AG04449 (cell line): ENCODE measurements at regions not wholly inside any gene's neighbourhood (a gene's known extent, or its start where the extent isn't known, plus 50 kb on each side); places are given as distances from the start of the nearest gene placed in this dataset.
"Not testable (repeated sequence)": the region's sequence is repeated elsewhere in the genome, so short reads cannot be mapped to it uniquely, and the experiment has no call there.

Source experiments
- CTCF ChIA-PET: fragments of 350-600 bp; formaldehyde crosslinking; extraction: SDS; loops from one replicate; lab custom pipeline; 2021; ENCODE audit warnings: antibody characterized with exemption; lab: Yijun Ruan, JAX
- POLR2A ChIA-PET: fragments of 400-600, 350-600 bp; formaldehyde crosslinking; extraction: SDS; loops from one replicate; lab custom pipeline; 2020; ENCODE audit warnings: antibody characterized with exemption, inconsistent platforms; lab: Yijun Ruan, JAX
- DNase-seq: peaks from one replicate; pipeline ENCODE4 v3.0.0-alpha.2; 2010; ENCODE audit warnings: low read depth, low spot score
- H3K4me3 ChIP-seq: 2 replicates; pipeline ENCODE4 v1.5.1; 2011; ENCODE audit warnings: low read depth, mild to moderate bottlenecking, control low read depth, low read length
- TF ChIP-seq, protein P1 (sequence below): IDR thresholded peaks from one replicate; pipeline ENCODE4 v1.5.1; 2011; ENCODE audit warnings: mild to moderate bottlenecking, moderate library complexity, low read length, control low read depth, inconsistent platforms; ENCODE audit not compliant: insufficient read depth; ENCODE audit errors: missing control alignments

DNA sequence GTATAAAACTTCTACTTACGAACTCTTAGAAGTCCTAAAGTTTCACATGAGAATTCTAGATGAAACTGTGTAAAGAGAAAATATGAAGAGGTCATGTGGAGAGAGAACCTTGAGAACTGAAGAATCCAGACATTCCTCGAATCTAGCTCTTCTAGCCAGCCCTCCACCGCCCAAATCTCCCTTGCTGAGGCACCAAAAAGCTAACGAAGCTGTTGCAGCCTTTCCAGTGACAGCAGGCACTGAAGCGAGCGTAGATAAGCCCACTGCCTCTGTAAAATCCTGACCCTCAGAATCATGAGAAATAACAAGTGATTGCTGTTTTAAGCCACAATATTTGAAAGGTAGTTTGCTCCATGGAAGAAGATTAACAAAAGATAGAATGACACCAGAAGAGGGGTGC, 134.0 kb downstream of the GOLGA6L6 start:
- TF ChIP-seq, protein P1, sequence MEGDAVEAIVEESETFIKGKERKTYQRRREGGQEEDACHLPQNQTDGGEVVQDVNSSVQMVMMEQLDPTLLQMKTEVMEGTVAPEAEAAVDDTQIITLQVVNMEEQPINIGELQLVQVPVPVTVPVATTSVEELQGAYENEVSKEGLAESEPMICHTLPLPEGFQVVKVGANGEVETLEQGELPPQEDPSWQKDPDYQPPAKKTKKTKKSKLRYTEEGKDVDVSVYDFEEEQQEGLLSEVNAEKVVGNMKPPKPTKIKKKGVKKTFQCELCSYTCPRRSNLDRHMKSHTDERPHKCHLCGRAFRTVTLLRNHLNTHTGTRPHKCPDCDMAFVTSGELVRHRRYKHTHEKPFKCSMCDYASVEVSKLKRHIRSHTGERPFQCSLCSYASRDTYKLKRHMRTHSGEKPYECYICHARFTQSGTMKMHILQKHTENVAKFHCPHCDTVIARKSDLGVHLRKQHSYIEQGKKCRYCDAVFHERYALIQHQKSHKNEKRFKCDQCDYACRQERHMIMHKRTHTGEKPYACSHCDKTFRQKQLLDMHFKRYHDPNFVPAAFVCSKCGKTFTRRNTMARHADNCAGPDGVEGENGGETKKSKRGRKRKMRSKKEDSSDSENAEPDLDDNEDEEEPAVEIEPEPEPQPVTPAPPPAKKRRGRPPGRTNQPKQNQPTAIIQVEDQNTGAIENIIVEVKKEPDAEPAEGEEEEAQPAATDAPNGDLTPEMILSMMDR, result no peak
- ChIA-PET POLR2A (no interaction called here), CTCF (no interaction called here)
- H3K4me3 ChIP-seq, result no peak overlapping the region
- DNase-seq, result no peak

DNA sequence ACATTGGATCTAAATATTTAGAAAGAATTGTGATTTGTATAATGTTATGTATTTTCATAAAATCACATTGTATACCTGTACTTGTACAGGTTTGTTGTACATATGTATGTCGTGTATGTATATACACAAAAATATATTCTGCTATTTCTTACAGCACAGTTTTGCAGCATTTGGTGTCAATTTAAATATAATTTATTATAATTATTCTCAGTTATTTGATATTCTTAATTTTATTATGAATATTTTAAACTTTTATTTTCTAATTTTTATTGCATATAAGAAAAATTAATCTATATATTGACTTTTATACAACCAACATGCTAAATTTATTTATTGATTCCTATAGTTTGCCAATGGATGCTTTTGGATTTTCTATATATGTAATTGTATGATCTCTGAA, 137.0 kb downstream of the GOLGA6L6 start:
- CTCF ChIA-PET, H3K4me3 ChIP-seq, DNase-seq, POLR2A ChIA-PET: not testable (repeated sequence)

DNA sequence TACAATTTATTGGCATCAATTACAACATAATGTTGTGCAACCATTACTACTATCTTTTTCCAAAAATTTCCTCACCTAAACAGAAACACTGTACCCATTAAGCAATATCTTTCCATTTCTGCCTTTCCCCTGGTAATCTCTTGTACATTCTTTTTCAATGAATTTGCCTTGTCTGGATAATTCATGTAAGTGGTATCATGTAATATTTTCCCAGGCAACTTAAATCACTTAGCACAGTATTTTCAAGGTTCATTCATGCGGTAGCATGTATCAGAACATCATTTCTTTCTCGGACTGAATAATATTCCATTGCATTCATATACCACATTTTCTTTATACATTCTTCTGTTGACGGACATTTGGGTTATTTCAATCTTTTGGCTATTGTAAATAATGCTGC, 139.0 kb downstream of the GOLGA6L6 start:
- POLR2A ChIA-PET, DNase-seq, CTCF ChIA-PET, H3K4me3 ChIP-seq: not testable (repeated sequence)

DNA sequence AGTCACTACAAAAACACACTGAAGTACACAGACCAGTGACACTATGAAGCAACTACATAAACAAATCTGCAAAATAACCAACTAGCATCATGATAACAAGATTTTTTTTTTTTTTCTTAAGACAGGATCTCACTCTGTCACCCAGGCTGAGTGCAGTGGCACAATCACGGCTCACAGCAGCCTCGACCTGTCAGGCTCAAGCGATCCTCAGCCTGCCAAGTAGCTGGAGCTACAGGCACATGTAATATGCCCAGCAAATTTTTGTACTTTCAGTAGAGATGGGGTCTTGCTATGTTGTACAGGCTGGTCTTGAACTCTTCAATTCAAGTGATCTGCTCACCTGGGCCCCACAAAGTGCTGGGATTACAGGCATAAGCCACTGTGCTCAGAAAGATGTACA, 140.5 kb downstream of the GOLGA6L6 start:
- POLR2A ChIA-PET, DNase-seq, CTCF ChIA-PET, H3K4me3 ChIP-seq: not testable (repeated sequence)

DNA sequence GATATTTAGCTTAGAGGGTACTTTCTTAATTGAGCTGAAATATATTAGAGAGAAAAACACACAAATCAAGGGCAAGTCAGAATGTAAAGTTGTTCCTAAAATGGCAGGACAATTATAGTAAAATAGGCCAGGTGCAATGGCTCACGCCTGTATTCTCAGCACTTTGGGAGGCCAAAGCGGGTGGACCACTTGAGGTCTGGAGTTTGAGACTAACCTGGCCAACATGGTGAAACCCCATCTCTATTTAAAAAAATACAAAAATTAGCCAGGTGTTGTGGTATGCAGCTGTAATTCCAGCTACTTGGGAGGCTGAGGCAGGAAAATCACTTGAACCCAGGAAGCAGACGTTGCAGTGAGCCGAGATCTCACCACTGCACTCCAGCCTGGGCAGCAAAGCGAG, 142.9 kb downstream of the GOLGA6L6 start:
- DNase-seq, POLR2A ChIA-PET, CTCF ChIA-PET, H3K4me3 ChIP-seq: not testable (repeated sequence)

DNA sequence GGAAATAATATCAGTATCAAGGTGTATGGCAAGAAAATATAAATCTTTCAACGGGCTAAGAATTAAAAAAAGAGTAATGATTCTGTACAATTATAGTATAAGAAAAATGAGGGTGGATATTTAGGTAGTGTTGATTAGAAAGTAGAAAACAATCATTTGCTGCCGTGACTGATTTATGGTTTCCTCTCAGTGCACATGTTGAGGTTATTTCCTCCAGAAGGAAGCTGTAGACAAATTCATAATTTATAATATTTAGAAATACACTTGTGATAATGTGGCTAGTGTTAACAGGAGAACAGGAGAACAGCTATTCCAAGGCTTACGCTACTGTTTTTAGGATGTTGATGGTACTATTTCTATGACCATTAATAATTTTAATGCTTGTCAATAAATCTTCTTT, 153.4 kb downstream of the GOLGA6L6 start:
- H3K4me3 ChIP-seq, CTCF ChIA-PET, POLR2A ChIA-PET, DNase-seq: not testable (repeated sequence)

DNA sequence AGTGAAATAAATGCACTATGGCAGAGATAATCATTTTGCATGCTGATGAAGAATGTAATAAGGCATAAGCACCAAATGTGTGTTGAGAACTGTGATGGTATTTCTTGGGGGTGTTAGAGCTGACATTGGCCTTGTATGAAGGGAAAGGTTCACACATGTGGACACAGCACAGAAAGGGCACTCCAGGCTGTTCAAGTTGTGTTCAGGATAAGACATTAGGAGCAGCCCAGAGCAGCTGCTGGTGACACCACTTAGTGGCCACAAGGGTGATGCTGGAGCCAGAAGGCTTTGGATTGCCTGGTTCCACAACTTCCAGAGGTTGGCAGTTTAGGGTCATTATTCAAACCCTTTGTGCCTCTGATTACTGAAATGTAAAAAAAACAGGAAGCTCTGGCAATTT, 155.4 kb downstream of the GOLGA6L6 start:
- CTCF ChIA-PET, result no interaction called here
- no peak for DNase-seq
- TF ChIP-seq, protein P1, result no peak
- no peak overlapping the region for H3K4me3 ChIP-seq
- POLR2A ChIA-PET, result no interaction called here

DNA sequence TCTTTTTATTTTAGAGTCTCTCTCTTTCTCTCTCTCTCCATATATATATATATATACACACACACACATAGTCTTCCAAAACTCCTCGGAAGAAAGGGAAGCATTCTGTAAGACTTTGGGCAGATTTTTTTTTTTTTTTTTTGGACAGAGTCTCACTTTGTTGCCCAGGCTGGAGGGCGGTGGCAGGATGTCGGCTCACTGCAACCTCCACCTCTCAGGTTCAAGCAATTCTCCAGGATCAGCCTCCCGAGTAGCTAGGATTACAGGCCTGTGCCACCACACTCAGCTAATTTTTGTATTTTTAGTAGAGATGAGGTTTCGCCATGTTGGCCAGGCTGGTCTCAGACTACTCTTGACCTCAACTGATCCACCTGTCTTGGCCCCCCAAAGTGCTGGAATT, 161.4 kb downstream of the GOLGA6L6 start:
- POLR2A ChIA-PET, DNase-seq: not testable (repeated sequence)

DNA sequence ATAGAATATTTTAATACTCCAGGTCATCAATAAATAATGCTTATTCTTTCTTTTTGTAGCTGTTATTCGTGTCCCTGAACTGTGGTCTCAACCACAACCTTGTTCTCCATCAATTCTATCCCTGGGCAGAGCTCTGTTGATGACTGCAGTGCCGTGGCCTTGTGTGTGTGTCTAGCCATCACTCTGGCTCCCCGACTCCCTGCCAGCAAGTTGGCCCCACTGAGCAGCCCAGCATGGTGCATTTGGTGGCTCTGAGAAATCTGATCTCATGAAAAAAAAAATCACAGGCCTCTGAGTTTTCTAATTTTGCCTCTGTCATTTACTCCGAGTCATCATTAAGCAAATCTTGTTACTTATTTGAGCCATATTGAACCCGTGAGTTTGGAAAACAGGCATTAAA, 164.7 kb downstream of the GOLGA6L6 start:
- ChIA-PET POLR2A (no interaction called here), CTCF (no interaction called here)
- TF ChIP-seq, protein P1, result no peak
- DNase-seq, result no peak
- H3K4me3 ChIP-seq, result no peak overlapping the region

More for the DNA sequence above, 161.4 kb downstream of the GOLGA6L6 start:
- H3K4me3 ChIP-seq, CTCF ChIA-PET: not testable (repeated sequence)

DNA sequence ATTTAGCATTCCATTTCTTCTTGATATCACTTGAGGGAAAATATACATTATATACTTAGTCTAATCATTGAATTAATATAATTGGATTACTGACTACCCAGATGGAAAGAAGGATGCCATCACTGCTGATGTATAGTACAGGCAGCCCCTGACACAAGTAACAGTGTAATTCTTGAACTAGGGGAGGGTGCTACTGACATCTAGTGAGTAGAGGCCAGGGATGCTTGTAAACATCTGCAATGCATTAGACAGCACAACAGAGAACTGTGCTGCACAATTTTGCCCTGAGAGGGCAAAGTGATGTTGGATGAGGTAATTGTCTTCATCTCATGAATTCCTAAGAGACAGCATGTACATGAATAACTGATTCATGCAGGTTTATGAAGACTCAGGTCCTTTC, 169.2 kb downstream of the GOLGA6L6 start:
- CTCF ChIA-PET, DNase-seq, H3K4me3 ChIP-seq, POLR2A ChIA-PET: not testable (repeated sequence)
